GM12878 (cell line): ENCODE measurements at regions not wholly inside any gene's neighbourhood (a gene's known extent, or its start where the extent isn't known, plus 50 kb on each side); places are given as distances from the start of the nearest gene placed in this dataset.

Experiments used
- ATAC-seq: fragments of 200-7000 bp; cut with Tn5 transposase; 3 replicates; pipeline ENCODE4 v1.9.1; 2020; ENCODE audit warnings: mild to moderate bottlenecking, moderate library complexity
- BruUV-seq: library from RNA; stranded (reverse); fragments of 400-500 nt; replicated peaks from 2 replicates; lab custom pipeline; 2021; lab: Mats Ljungman, UMichigan
- CTCF ChIA-PET: fragments of 300-600 bp; sonication (Branson Sonifier 250); formaldehyde crosslinking; extraction: SDS; loops from one replicate; lab custom pipeline; 2021; ENCODE audit warnings: inconsistent platforms; lab: Yijun Ruan, JAX
- POLR2A ChIA-PET: fragments of 350-600 bp; formaldehyde crosslinking; extraction: SDS; loops from one replicate; lab custom pipeline; 2021; ENCODE audit warnings: inconsistent platforms; lab: Charles Lee
- RAD21 ChIA-PET: fragments of 300-600 bp; sonication (Branson Sonifier 250); formaldehyde crosslinking; loops from one replicate; lab custom pipeline; 2023; ENCODE audit warnings: antibody characterized with exemption; ENCODE audit not compliant: unreplicated experiment; lab: Charles Lee
- SMC1A ChIA-PET: fragments of 300-600 bp; sonication (Branson Sonifier 250); formaldehyde crosslinking; loops from one replicate; lab custom pipeline; 2023; ENCODE audit not compliant: unreplicated experiment, uncharacterized antibody; lab: Charles Lee
- DNase-seq: peaks from one replicate; pipeline ENCODE4 v3.0.0-alpha.2; 2011; ENCODE audit warnings: low read depth, low spot score
- FAIRE-seq: peaks from 3 replicates; lab custom pipeline; 2011; peaks lifted over from hg19 to GRCh38; lab: Jason Lieb, UNC
- H2AFZ ChIP-seq: 2 replicates; pipeline ENCODE4 v1.6.0; 2011; ENCODE audit warnings: low read depth, low read length, control low read depth; ENCODE audit not compliant: control insufficient read depth
- H3K27ac ChIP-seq: 2 replicates; pipeline ENCODE4 v1.5.1; 2011; ENCODE audit warnings: control low read depth; ENCODE audit not compliant: control insufficient read depth, insufficient read depth
- H3K27me3 ChIP-seq, 2 experiments: replicated peaks in 1 of 2; 2 replicates each; pipeline versions ENCODE4 v1.6.0 to v1.6.1; 2011; ENCODE audit warnings: low read length in 1 of 2; ENCODE audit not compliant: control insufficient read depth in 2 of 2, insufficient read depth in 2 of 2
- H3K36me3 ChIP-seq, 2 experiments: 2 replicates each; pipeline ENCODE4 v1.5.1; 2011; ENCODE audit warnings: low read length in 1 of 2; ENCODE audit not compliant: control insufficient read depth in 2 of 2, insufficient read depth in 2 of 2
- H3K4me1 ChIP-seq: 2 replicates; pipeline ENCODE4 v1.6.1; 2011; ENCODE audit warnings: mild to moderate bottlenecking, low read length, moderate library complexity, mixed read lengths; ENCODE audit not compliant: control insufficient read depth, insufficient read depth
- H3K4me2 ChIP-seq: 2 replicates; pipeline ENCODE4 v1.6.0; 2011; ENCODE audit warnings: control low read depth; ENCODE audit not compliant: control insufficient read depth, insufficient read depth
- H3K4me3 ChIP-seq: fragments of 200-600 bp; sonication (generic); 2 replicates; pipeline ENCODE4 v1.5.1; 2016
- H3K79me2 ChIP-seq: 2 replicates; pipeline ENCODE4 v1.6.0; 2011; ENCODE audit warnings: low read length; ENCODE audit not compliant: control insufficient read depth, insufficient read depth
- H3K9ac ChIP-seq: 2 replicates; pipeline ENCODE4 v1.8.0; 2011; ENCODE audit warnings: low read length, control low read depth, mixed read lengths; ENCODE audit not compliant: control insufficient read depth, insufficient read depth
- H3K9me3 ChIP-seq: replicated peaks from 3 replicates; pipeline ENCODE4 v1.5.1; 2011; ENCODE audit warnings: mild to moderate bottlenecking, low read length; ENCODE audit not compliant: control insufficient read depth, insufficient read depth
- H4K20me1 ChIP-seq: 2 replicates; pipeline ENCODE4 v1.6.0; 2011; ENCODE audit not compliant: control insufficient read depth, insufficient read depth
- ATF7 ChIP-seq: fragments of 450-650 bp; IDR thresholded peaks from 2 replicates; pipeline ENCODE4 v1.6.1; 2016; ENCODE audit warnings: low read depth, mild to moderate bottlenecking
- EED ChIP-seq: sonication (generic); IDR thresholded peaks from 2 replicates; pipeline ENCODE4 v1.6.1; 2016; ENCODE audit warnings: antibody characterized with exemption, low read depth
- WRNIP1 ChIP-seq: IDR thresholded peaks from 2 replicates; pipeline ENCODE4 v1.6.1; 2011; ENCODE audit warnings: low read depth, low read length, improper control_type of control experiment, borderline replicate concordance
- WGBS: methylation state at CpG from one replicate; pipeline ENCODE4 v1.1.6; 2016; ENCODE audit warnings: low lambda C conversion rate; ENCODE audit not compliant: insufficient replicate concordance, insufficient coverage; ENCODE audit errors: missing lambda C conversion rate; 5-methylcytosine and 5-hydroxymethylcytosine counted together
- in situ Hi-C: fragments of 300-500 bp; cut with MboI; formaldehyde crosslinking; loops from 9 replicates; pipeline ENCODE4 v1.14.3; 2018; ENCODE audit warnings: mixed read lengths
- intact Hi-C: fragments of 100-400 bp; cut with micrococcal nuclease; formaldehyde crosslinking; loops from one replicate; pipeline ENCODE4 v1.14.2; 2022; ENCODE audit not compliant: unreplicated experiment
- TF ChIP-seq, protein P1 (sequence below): fragments of 450-650 bp; formaldehyde crosslinking; IDR thresholded peaks from 2 replicates; pipeline ENCODE4 v1.5.0; 2022; ENCODE audit warnings: mild to moderate bottlenecking, missing genetic modification characterization
- TF ChIP-seq, protein P2 (sequence below): fragments of 450-650 bp; IDR thresholded peaks from 2 replicates; pipeline ENCODE4 v1.6.1; 2017; ENCODE audit warnings: mild to moderate bottlenecking, moderate library complexity

DNA sequence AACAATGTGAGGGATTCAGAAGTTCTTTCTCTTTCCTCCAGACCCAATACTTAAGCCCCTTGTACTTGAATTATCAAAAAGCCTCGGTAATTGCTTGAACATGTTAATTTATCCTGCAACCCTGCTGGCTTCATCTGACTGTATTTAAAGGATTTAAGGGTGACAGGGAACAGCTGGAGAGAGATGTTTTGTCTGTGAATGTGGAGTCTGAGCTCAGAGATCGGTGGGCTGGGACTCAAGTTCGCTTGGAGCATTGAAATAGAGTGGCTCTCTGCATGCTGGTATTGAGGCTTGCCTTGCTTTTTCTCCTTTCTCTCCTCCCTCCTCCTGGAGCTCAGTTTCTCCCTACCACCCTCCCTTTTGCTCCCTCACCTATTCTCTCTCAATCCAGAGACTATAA lies 73.6 kb downstream of the BOD1L2 start:
- H3K27ac ChIP-seq, result no peak overlapping the region
- TF ChIP-seq, protein P1, sequence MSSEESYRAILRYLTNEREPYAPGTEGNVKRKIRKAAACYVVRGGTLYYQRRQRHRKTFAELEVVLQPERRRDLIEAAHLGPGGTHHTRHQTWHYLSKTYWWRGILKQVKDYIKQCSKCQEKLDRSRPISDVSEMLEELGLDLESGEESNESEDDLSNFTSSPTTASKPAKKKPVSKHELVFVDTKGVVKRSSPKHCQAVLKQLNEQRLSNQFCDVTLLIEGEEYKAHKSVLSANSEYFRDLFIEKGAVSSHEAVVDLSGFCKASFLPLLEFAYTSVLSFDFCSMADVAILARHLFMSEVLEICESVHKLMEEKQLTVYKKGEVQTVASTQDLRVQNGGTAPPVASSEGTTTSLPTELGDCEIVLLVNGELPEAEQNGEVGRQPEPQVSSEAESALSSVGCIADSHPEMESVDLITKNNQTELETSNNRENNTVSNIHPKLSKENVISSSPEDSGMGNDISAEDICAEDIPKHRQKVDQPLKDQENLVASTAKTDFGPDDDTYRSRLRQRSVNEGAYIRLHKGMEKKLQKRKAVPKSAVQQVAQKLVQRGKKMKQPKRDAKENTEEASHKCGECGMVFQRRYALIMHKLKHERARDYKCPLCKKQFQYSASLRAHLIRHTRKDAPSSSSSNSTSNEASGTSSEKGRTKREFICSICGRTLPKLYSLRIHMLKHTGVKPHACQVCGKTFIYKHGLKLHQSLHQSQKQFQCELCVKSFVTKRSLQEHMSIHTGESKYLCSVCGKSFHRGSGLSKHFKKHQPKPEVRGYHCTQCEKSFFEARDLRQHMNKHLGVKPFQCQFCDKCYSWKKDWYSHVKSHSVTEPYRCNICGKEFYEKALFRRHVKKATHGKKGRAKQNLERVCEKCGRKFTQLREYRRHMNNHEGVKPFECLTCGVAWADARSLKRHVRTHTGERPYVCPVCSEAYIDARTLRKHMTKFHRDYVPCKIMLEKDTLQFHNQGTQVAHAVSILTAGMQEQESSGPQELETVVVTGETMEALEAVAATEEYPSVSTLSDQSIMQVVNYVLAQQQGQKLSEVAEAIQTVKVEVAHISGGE, result no peak
- TF ChIP-seq EED, result no peak
- TF ChIP-seq WRNIP1, result no peak
- TF ChIP-seq ATF7, result no peak
- TF ChIP-seq, protein P2, sequence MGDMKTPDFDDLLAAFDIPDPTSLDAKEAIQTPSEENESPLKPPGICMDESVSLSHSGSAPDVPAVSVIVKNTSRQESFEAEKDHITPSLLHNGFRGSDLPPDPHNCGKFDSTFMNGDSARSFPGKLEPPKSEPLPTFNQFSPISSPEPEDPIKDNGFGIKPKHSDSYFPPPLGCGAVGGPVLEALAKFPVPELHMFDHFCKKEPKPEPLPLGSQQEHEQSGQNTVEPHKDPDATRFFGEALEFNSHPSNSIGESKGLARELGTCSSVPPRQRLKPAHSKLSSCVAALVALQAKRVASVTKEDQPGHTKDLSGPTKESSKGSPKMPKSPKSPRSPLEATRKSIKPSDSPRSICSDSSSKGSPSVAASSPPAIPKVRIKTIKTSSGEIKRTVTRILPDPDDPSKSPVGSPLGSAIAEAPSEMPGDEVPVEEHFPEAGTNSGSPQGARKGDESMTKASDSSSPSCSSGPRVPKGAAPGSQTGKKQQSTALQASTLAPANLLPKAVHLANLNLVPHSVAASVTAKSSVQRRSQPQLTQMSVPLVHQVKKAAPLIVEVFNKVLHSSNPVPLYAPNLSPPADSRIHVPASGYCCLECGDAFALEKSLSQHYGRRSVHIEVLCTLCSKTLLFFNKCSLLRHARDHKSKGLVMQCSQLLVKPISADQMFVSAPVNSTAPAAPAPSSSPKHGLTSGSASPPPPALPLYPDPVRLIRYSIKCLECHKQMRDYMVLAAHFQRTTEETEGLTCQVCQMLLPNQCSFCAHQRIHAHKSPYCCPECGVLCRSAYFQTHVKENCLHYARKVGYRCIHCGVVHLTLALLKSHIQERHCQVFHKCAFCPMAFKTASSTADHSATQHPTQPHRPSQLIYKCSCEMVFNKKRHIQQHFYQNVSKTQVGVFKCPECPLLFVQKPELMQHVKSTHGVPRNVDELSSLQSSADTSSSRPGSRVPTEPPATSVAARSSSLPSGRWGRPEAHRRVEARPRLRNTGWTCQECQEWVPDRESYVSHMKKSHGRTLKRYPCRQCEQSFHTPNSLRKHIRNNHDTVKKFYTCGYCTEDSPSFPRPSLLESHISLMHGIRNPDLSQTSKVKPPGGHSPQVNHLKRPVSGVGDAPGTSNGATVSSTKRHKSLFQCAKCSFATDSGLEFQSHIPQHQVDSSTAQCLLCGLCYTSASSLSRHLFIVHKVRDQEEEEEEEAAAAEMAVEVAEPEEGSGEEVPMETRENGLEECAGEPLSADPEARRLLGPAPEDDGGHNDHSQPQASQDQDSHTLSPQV, result no peak
- TF ChIP-seq, all 136 proteins: peak for 0
- H4K20me1 ChIP-seq, result no peaks in the 10 kb centered on the region
- in situ Hi-C loops, result no loop called here
- ChIA-PET CTCF (interaction anchor here (0.9 kb wide), 1 partner anchor 351 kb away, joined by 4 read pairs; no protein-coding TSS in a partner anchor), RAD21 (no interaction called here), SMC1A (interaction anchor here (1.2 kb wide), 1 partner anchor 11 kb away, joined by 3 read pairs; no protein-coding TSS in a partner anchor), POLR2A (no interaction called here)
- no peak overlapping the region for H3K9ac ChIP-seq
- no peak for ATAC-seq
- no TSS peak for BruUV-seq
- no peaks in the 10 kb centered on the region for H3K4me1 ChIP-seq
- no peaks in the 10 kb centered on the region for H3K79me2 ChIP-seq
- H2AFZ ChIP-seq, result no peak overlapping the region
- no peaks in the 10 kb centered on the region for H3K36me3 ChIP-seq
- H3K9me3 ChIP-seq, result no peaks in the 10 kb centered on the region
- WGBS, result 2% methylated on average over 3 of the region's 3 CpGs
- no peak for FAIRE-seq
- H3K4me2 ChIP-seq, result no peak overlapping the region
- H3K27me3 ChIP-seq, result no peaks in the 10 kb centered on the region
- intact Hi-C loops, result no loop called here
- no peak for DNase-seq
- no peak overlapping the region for H3K4me3 ChIP-seq
